H9 (cell line): ENCODE measurements at regions not wholly inside any gene's neighbourhood (a gene's known extent, or its start where the extent isn't known, plus 50 kb on each side); places are given as distances from the start of the nearest gene placed in this dataset.

Experiments used
- DNase-seq: peaks from one replicate; pipeline ENCODE4 v3.0.0-alpha.2; 2017
- H2AFZ ChIP-seq: one replicate; pipeline ENCODE4 v1.6.1; 2013; ENCODE audit warnings: mild to moderate bottlenecking, low read length, control low read depth, moderate library complexity
- H2AK5ac ChIP-seq: 2 replicates; pipeline ENCODE4 v1.6.1; 2013; ENCODE audit warnings: low read length, control low read depth, mixed read lengths; ENCODE audit not compliant: insufficient read length
- H2BK120ac ChIP-seq: one replicate; pipeline ENCODE4 v1.6.1; 2013; ENCODE audit warnings: low read depth, mild to moderate bottlenecking, low read length, control low read depth, inconsistent platforms; ENCODE audit not compliant: poor library complexity, severe bottlenecking
- H2BK12ac ChIP-seq: 2 replicates; pipeline ENCODE4 v1.6.1; 2013; ENCODE audit warnings: low read length, control low read depth, mixed read lengths, low read depth; ENCODE audit not compliant: insufficient read length
- H2BK15ac ChIP-seq: 2 replicates; pipeline ENCODE4 v1.6.1; 2013; ENCODE audit warnings: low read depth, low read length, control low read depth
- H2BK20ac ChIP-seq: one replicate; pipeline ENCODE4 v1.6.1; 2013; ENCODE audit warnings: low read depth, mild to moderate bottlenecking, low read length, control low read depth, inconsistent platforms; ENCODE audit not compliant: poor library complexity, severe bottlenecking
- H2BK5ac ChIP-seq: 2 replicates; pipeline ENCODE4 v1.6.1; 2013; ENCODE audit warnings: low read length, control low read depth, mixed read lengths; ENCODE audit not compliant: insufficient read length
- H3K14ac ChIP-seq: 2 replicates; pipeline ENCODE4 v1.6.1; 2013; ENCODE audit warnings: low read length, control low read depth; ENCODE audit not compliant: insufficient read depth
- H3K18ac ChIP-seq: 2 replicates; pipeline ENCODE4 v1.6.1; 2013; ENCODE audit warnings: low read depth, mild to moderate bottlenecking, mixed read lengths, low read length, control low read depth; ENCODE audit not compliant: insufficient read length
- H3K23ac ChIP-seq: 2 replicates; pipeline ENCODE4 v1.6.1; 2013; ENCODE audit warnings: low read length, control low read depth, mixed read lengths, low read depth; ENCODE audit not compliant: insufficient read length
- H3K23me2 ChIP-seq: 2 replicates; pipeline ENCODE4 v1.6.1; 2013; ENCODE audit warnings: low read depth, mild to moderate bottlenecking, mixed read lengths, low read length, control low read depth; ENCODE audit not compliant: insufficient read length, poor library complexity, severe bottlenecking
- H3K27ac ChIP-seq: 2 replicates; pipeline ENCODE4 v1.5.1; 2013; ENCODE audit warnings: low read length, control low read depth, mixed read lengths, low read depth; ENCODE audit not compliant: insufficient read length
- H3K27me3 ChIP-seq: 2 replicates; pipeline ENCODE4 v1.6.1; 2013; ENCODE audit warnings: low read length, control low read depth, inconsistent platforms; ENCODE audit not compliant: insufficient read depth
- H3K4ac ChIP-seq: 2 replicates; pipeline ENCODE4 v1.6.1; 2013; ENCODE audit warnings: low read depth, mild to moderate bottlenecking, control low read depth, inconsistent platforms, low read length, moderate library complexity
- H3K4me1 ChIP-seq: 2 replicates; pipeline ENCODE4 v1.6.1; 2013; ENCODE audit warnings: low read length, control low read depth, inconsistent platforms; ENCODE audit not compliant: insufficient read depth
- H3K4me2 ChIP-seq: 2 replicates; pipeline ENCODE4 v1.6.1; 2013; ENCODE audit warnings: low read length, control low read depth, mixed read lengths; ENCODE audit not compliant: insufficient read length, insufficient read depth
- H3K56ac ChIP-seq: 2 replicates; pipeline ENCODE4 v1.6.1; 2013; ENCODE audit warnings: low read depth, mild to moderate bottlenecking, mixed read lengths, low read length, control low read depth; ENCODE audit not compliant: insufficient read length
- H3K79me1 ChIP-seq: 2 replicates; pipeline ENCODE4 v1.6.1; 2013; ENCODE audit warnings: low read depth, mild to moderate bottlenecking, moderate library complexity, low read length, control low read depth, inconsistent platforms; ENCODE audit not compliant: insufficient read depth, poor library complexity, severe bottlenecking
- H3K79me2 ChIP-seq: 2 replicates; pipeline ENCODE4 v1.6.1; 2013; ENCODE audit warnings: low read length, control low read depth, inconsistent platforms; ENCODE audit not compliant: insufficient read depth
- H3K9ac ChIP-seq: 2 replicates; pipeline ENCODE4 v1.6.1; 2013; ENCODE audit warnings: low read length, control low read depth, mixed read lengths; ENCODE audit not compliant: insufficient read length; ENCODE audit errors: extremely low read depth
- H3K9me3 ChIP-seq: one replicate; pipeline ENCODE4 v1.6.1; 2013; ENCODE audit warnings: low read depth, low read length, inconsistent platforms; ENCODE audit not compliant: control insufficient read depth
- H3T11ph ChIP-seq: one replicate; pipeline ENCODE4 v1.6.1; 2013; ENCODE audit warnings: mild to moderate bottlenecking, low read length, control low read depth, inconsistent platforms
- H4K20me1 ChIP-seq: one replicate; pipeline ENCODE4 v1.6.1; 2013; ENCODE audit not compliant: control insufficient read depth, insufficient read length, insufficient read depth
- H4K5ac ChIP-seq: 2 replicates; pipeline ENCODE4 v1.6.1; 2013; ENCODE audit warnings: low read depth, mild to moderate bottlenecking, mixed read lengths, low read length, control low read depth; ENCODE audit not compliant: insufficient read length
- H4K8ac ChIP-seq: replicated peaks from 2 replicates; pipeline ENCODE4 v1.6.1; 2013; ENCODE audit warnings: low read length, control low read depth, mixed read lengths, low read depth; ENCODE audit not compliant: insufficient read length
- H4K91ac ChIP-seq: 2 replicates; pipeline ENCODE4 v1.6.1; 2013; ENCODE audit warnings: low read depth, mild to moderate bottlenecking, moderate library complexity, mixed read lengths, low read length, control low read depth; ENCODE audit not compliant: insufficient read length
- H3K27ac Mint-ChIP-seq, 3 experiments: 2 replicates in 2 of 3; 3 replicates in 1 of 3; pipeline ENCODE4 v1.8.0; 2020 to 2021; ENCODE audit warnings: mixed read lengths in 3 of 3, mild to moderate bottlenecking in 1 of 3, moderate library complexity in 1 of 3
- H3K27me3 Mint-ChIP-seq: 2 replicates; pipeline ENCODE4 v1.8.0; 2021; ENCODE audit warnings: low read depth, mild to moderate bottlenecking, moderate library complexity, mixed read lengths
- H3K36me3 Mint-ChIP-seq, 3 experiments: 2 replicates in 2 of 3; 3 replicates in 1 of 3; pipeline ENCODE4 v1.8.0; 2020 to 2021; ENCODE audit warnings: low read depth in 3 of 3, mixed read lengths in 3 of 3; ENCODE audit not compliant: insufficient read depth in 1 of 3
- H3K4me1 Mint-ChIP-seq, 2 experiments: 2 replicates each; pipeline ENCODE4 v1.8.0; 2020; ENCODE audit warnings: mixed read lengths in 2 of 2
- H3K4me3 Mint-ChIP-seq, 2 experiments: 2 replicates in 1 of 2; 3 replicates in 1 of 2; pipeline ENCODE4 v1.8.0; 2020 to 2021; ENCODE audit warnings: mild to moderate bottlenecking in 2 of 2, mixed read lengths in 2 of 2, moderate library complexity in 1 of 2
- H3K9me3 Mint-ChIP-seq, 2 experiments: 2 replicates in 1 of 2; 3 replicates in 1 of 2; pipeline ENCODE4 v1.8.0; 2020; ENCODE audit warnings: mild to moderate bottlenecking in 2 of 2, mixed read lengths in 2 of 2, moderate library complexity in 1 of 2
- CTCF ChIP-seq: fragments of 200-600 bp; sonication (generic); conservative IDR thresholded peaks from 3 replicates; pipeline ENCODE4 v1.8.0; 2021; ENCODE audit warnings: antibody characterized with exemption, mild to moderate bottlenecking
- WGBS: extraction: QIAGEN DNeasy Blood & Tissue Kit; methylation state at CpG from one replicate; pipeline ENCODE4 v1.1.7; 2013; ENCODE audit warnings: missing lambda C conversion rate, low lambda C conversion rate, mixed read lengths; ENCODE audit not compliant: insufficient read length; ENCODE audit errors: extremely low coverage; 5-methylcytosine and 5-hydroxymethylcytosine counted together

- no peak overlapping the region for H2AFZ ChIP-seq
- no peak overlapping the region for H4K91ac ChIP-seq
- H3K4me1 Mint-ChIP-seq: peaks cover 36 to 42% of the 10 kb centered on the region in 2 experiments
- no peak overlapping the region for H2BK120ac ChIP-seq
- H3K27me3 ChIP-seq: peaks cover 5% of the 10 kb centered on the region; the same call in 1 of the 2 replicates
- no peaks in the 10 kb centered on the region; a peak in 2 of 5 replicates for H3K9me3 Mint-ChIP-seq
- H2BK15ac ChIP-seq: no peak overlapping the region
- H2BK20ac ChIP-seq: no peak overlapping the region
- H3K18ac ChIP-seq: no peak overlapping the region
- H2BK12ac ChIP-seq: no peak overlapping the region
- H4K20me1 ChIP-seq: no peaks in the 10 kb centered on the region
- H3K27ac Mint-ChIP-seq: peak overlapping the region in 2 of 3 experiments; percentile 21 to 68; a peak in 3 of 7 replicates
- no peaks in the 10 kb centered on the region for H3K79me2 ChIP-seq
- no peaks in the 10 kb centered on the region for H3K36me3 Mint-ChIP-seq
- no peaks in the 10 kb centered on the region; the same call in 1 of the 2 replicates for H3K4me1 ChIP-seq
- H4K8ac ChIP-seq: no peak overlapping the region
- H3K56ac ChIP-seq: no peak overlapping the region
- H3K4me3 Mint-ChIP-seq: peak overlapping the region; percentile 53 to 79
- H3K23ac ChIP-seq: no peak overlapping the region
- no peak overlapping the region for H3K14ac ChIP-seq
- no peak overlapping the region for H2BK5ac ChIP-seq
- H3K4ac ChIP-seq: no peak overlapping the region
- H3K79me1 ChIP-seq: no peaks in the 10 kb centered on the region
- no peak overlapping the region for H2AK5ac ChIP-seq
- WGBS: no CpG with 5 or more reads among the region's 6 CpGs
- H3K9ac ChIP-seq: no peak overlapping the region
- H3K4me2 ChIP-seq: peak overlapping the region; percentile 70
- peaks cover 36% of the 10 kb centered on the region for H3K27me3 Mint-ChIP-seq
- peaks cover 5% of the 10 kb centered on the region for H3K23me2 ChIP-seq
- H3K27ac ChIP-seq: no peak overlapping the region
- no peak overlapping the region for H3T11ph ChIP-seq
- H3K9me3 ChIP-seq: no peaks in the 10 kb centered on the region
- DNase-seq: peak; percentile 44
- TF ChIP-seq CTCF: no peak
- H4K5ac ChIP-seq: no peak overlapping the region
Observed at GRCh38 chr7:93044147-93044810, 73.5 kb downstream of the SAMD9 start.
